Endodermal cell (in vitro differentiated cells): ENCODE measurements at regions not wholly inside any gene's neighbourhood (a gene's known extent, or its start where the extent isn't known, plus 50 kb on each side); places are given as distances from the start of the nearest gene placed in this dataset.

ENCODE experiments used
- DNase-seq: peaks from one replicate; pipeline ENCODE4 v3.0.0-alpha.2; 2017
- H3K27ac ChIP-seq: 2 replicates; pipeline ENCODE4 v1.5.1; 2013; ENCODE audit warnings: mild to moderate bottlenecking, low read depth, low read length, moderate library complexity
- H3K27me3 ChIP-seq: 2 replicates; pipeline ENCODE4 v1.6.1; 2013; ENCODE audit warnings: mild to moderate bottlenecking, low read length, moderate library complexity; ENCODE audit not compliant: insufficient read depth, control insufficient read depth, poor library complexity, severe bottlenecking
- H3K36me3 ChIP-seq: 2 replicates; pipeline ENCODE4 v1.7.0; 2013; ENCODE audit warnings: mild to moderate bottlenecking, low read length, moderate library complexity; ENCODE audit not compliant: control insufficient read depth, insufficient read depth
- H3K4me1 ChIP-seq: one replicate; pipeline ENCODE4 v1.7.0; 2013; ENCODE audit warnings: low read length; ENCODE audit not compliant: control insufficient read depth, insufficient read depth
- H3K4me3 ChIP-seq: 2 replicates; pipeline ENCODE4 v1.5.1; 2013; ENCODE audit warnings: mild to moderate bottlenecking, low read length, moderate library complexity
- H3K9ac ChIP-seq: 2 replicates; pipeline ENCODE4 v1.6.1; 2013; ENCODE audit warnings: mild to moderate bottlenecking, low read length, moderate library complexity; ENCODE audit not compliant: poor library complexity, severe bottlenecking; ENCODE audit errors: extremely low read depth
- H3K9me3 ChIP-seq: 2 replicates; pipeline ENCODE4 v1.6.1; 2013; ENCODE audit warnings: mild to moderate bottlenecking, low read length, moderate library complexity; ENCODE audit not compliant: control insufficient read depth
- H3K27ac Mint-ChIP-seq: 2 replicates; pipeline ENCODE4 v1.8.0; 2020; ENCODE audit warnings: mixed read lengths
- H3K27me3 Mint-ChIP-seq: 2 replicates; pipeline ENCODE4 v1.8.0; 2021; ENCODE audit warnings: mild to moderate bottlenecking, mixed read lengths; ENCODE audit not compliant: insufficient read depth
- H3K36me3 Mint-ChIP-seq: 2 replicates; pipeline ENCODE4 v1.8.0; 2020; ENCODE audit warnings: low read depth, mixed read lengths
- H3K4me1 Mint-ChIP-seq: 2 replicates; pipeline ENCODE4 v1.8.0; 2020; ENCODE audit warnings: mixed read lengths
- H3K4me3 Mint-ChIP-seq: 2 replicates; pipeline ENCODE4 v1.8.0; 2020; ENCODE audit warnings: mild to moderate bottlenecking, moderate library complexity, mixed read lengths
- H3K9me3 Mint-ChIP-seq: 2 replicates; pipeline ENCODE4 v1.8.0; 2020; ENCODE audit warnings: mild to moderate bottlenecking, mixed read lengths
- CTCF ChIP-seq: fragments of 200-600 bp; sonication (generic); conservative IDR thresholded peaks from 2 replicates; pipeline ENCODE4 v1.5.0; 2021; ENCODE audit warnings: antibody characterized with exemption, mild to moderate bottlenecking
- WGBS, 2 experiments: methylation state at CpG; one replicate each; pipeline versions ENCODE4 v1.1.5 to v1.1.7; 2013; ENCODE audit warnings: missing lambda C conversion rate in 2 of 2, mixed read lengths in 1 of 2; ENCODE audit not compliant: insufficient coverage in 1 of 2, insufficient read length in 1 of 2; 5-methylcytosine and 5-hydroxymethylcytosine counted together

GRCh38 chr13:62433660-62434059, 1018.0 kb upstream of the PCDH20 start:
- no peaks in the 10 kb centered on the region for H3K27me3 ChIP-seq
- no peaks in the 10 kb centered on the region for H3K9me3 Mint-ChIP-seq
- H3K4me3 ChIP-seq: no peak overlapping the region
- H3K36me3 ChIP-seq: no peaks in the 10 kb centered on the region
- no peaks in the 10 kb centered on the region for H3K9me3 ChIP-seq
- no peak for DNase-seq
- H3K9ac ChIP-seq: no peak overlapping the region
- H3K27me3 Mint-ChIP-seq: no peaks in the 10 kb centered on the region
- no peaks in the 10 kb centered on the region for H3K4me1 ChIP-seq
- H3K4me3 Mint-ChIP-seq: no peak overlapping the region
- H3K27ac ChIP-seq: no peak overlapping the region
- peaks cover 11% of the 10 kb centered on the region for H3K4me1 Mint-ChIP-seq
- H3K36me3 Mint-ChIP-seq: no peaks in the 10 kb centered on the region
- H3K27ac Mint-ChIP-seq: no peak overlapping the region
- no peak for TF ChIP-seq CTCF

- Histone ChIP-seq H3K27me3 (no peaks in the 10 kb centered on the region), H3K36me3 (no peaks in the 10 kb centered on the region), H3K9ac (no peak overlapping the region), H3K9me3 (no peaks in the 10 kb centered on the region), H3K4me3 (no peak overlapping the region), H3K4me1 (no peaks in the 10 kb centered on the region), H3K27ac (no peak overlapping the region)
- H3K9me3 Mint-ChIP-seq: no peaks in the 10 kb centered on the region
- H3K27ac Mint-ChIP-seq: no peak overlapping the region
- H3K4me3 Mint-ChIP-seq: no peak overlapping the region
- peaks cover 11% of the 10 kb centered on the region for H3K4me1 Mint-ChIP-seq
- no peak for TF ChIP-seq CTCF
- no peaks in the 10 kb centered on the region for H3K27me3 Mint-ChIP-seq
- no peak for DNase-seq
- no peaks in the 10 kb centered on the region for H3K36me3 Mint-ChIP-seq
These were observed 1017.3 kb upstream of the PCDH20 start for GRCh38 chr13:62432906-62433305.

GRCh38 chr13:62432295-62432694, 1016.6 kb upstream of the PCDH20 start:
- Histone ChIP-seq H3K36me3 (no peaks in the 10 kb centered on the region), H3K27me3 (no peaks in the 10 kb centered on the region), H3K4me1 (no peaks in the 10 kb centered on the region), H3K9me3 (no peaks in the 10 kb centered on the region), H3K27ac (no peak overlapping the region), H3K9ac (no peak overlapping the region), H3K4me3 (no peak overlapping the region)
- H3K27me3 Mint-ChIP-seq: no peaks in the 10 kb centered on the region
- H3K4me1 Mint-ChIP-seq: peaks cover 11% of the 10 kb centered on the region
- no peak overlapping the region for H3K27ac Mint-ChIP-seq
- no peak for DNase-seq
- H3K36me3 Mint-ChIP-seq: no peaks in the 10 kb centered on the region
- TF ChIP-seq CTCF: no peak
- H3K9me3 Mint-ChIP-seq: no peaks in the 10 kb centered on the region
- 79% methylated on average over 1 of the region's 1 CpG; no CpG with 5 or more reads in 1 of the 2 experiments for WGBS, 2 experiments
- H3K4me3 Mint-ChIP-seq: no peak overlapping the region
